H9 (cell line): ENCODE measurements at regions not wholly inside any gene's neighbourhood (a gene's known extent, or its start where the extent isn't known, plus 50 kb on each side); places are given as distances from the start of the nearest gene placed in this dataset.

Source experiments
- DNase-seq: peaks from one replicate; pipeline ENCODE4 v3.0.0-alpha.2; 2017
- H2AFZ ChIP-seq: one replicate; pipeline ENCODE4 v1.6.1; 2013; ENCODE audit warnings: mild to moderate bottlenecking, low read length, control low read depth, moderate library complexity
- H2AK5ac ChIP-seq: 2 replicates; pipeline ENCODE4 v1.6.1; 2013; ENCODE audit warnings: low read length, control low read depth, mixed read lengths; ENCODE audit not compliant: insufficient read length
- H2BK120ac ChIP-seq: one replicate; pipeline ENCODE4 v1.6.1; 2013; ENCODE audit warnings: low read depth, mild to moderate bottlenecking, low read length, control low read depth, inconsistent platforms; ENCODE audit not compliant: poor library complexity, severe bottlenecking
- H2BK12ac ChIP-seq: 2 replicates; pipeline ENCODE4 v1.6.1; 2013; ENCODE audit warnings: low read length, control low read depth, mixed read lengths, low read depth; ENCODE audit not compliant: insufficient read length
- H2BK15ac ChIP-seq: 2 replicates; pipeline ENCODE4 v1.6.1; 2013; ENCODE audit warnings: low read depth, low read length, control low read depth
- H2BK20ac ChIP-seq: one replicate; pipeline ENCODE4 v1.6.1; 2013; ENCODE audit warnings: low read depth, mild to moderate bottlenecking, low read length, control low read depth, inconsistent platforms; ENCODE audit not compliant: poor library complexity, severe bottlenecking
- H2BK5ac ChIP-seq: 2 replicates; pipeline ENCODE4 v1.6.1; 2013; ENCODE audit warnings: low read length, control low read depth, mixed read lengths; ENCODE audit not compliant: insufficient read length
- H3K14ac ChIP-seq: 2 replicates; pipeline ENCODE4 v1.6.1; 2013; ENCODE audit warnings: low read length, control low read depth; ENCODE audit not compliant: insufficient read depth
- H3K18ac ChIP-seq: 2 replicates; pipeline ENCODE4 v1.6.1; 2013; ENCODE audit warnings: low read depth, mild to moderate bottlenecking, mixed read lengths, low read length, control low read depth; ENCODE audit not compliant: insufficient read length
- H3K23ac ChIP-seq: 2 replicates; pipeline ENCODE4 v1.6.1; 2013; ENCODE audit warnings: low read length, control low read depth, mixed read lengths, low read depth; ENCODE audit not compliant: insufficient read length
- H3K23me2 ChIP-seq: 2 replicates; pipeline ENCODE4 v1.6.1; 2013; ENCODE audit warnings: low read depth, mild to moderate bottlenecking, mixed read lengths, low read length, control low read depth; ENCODE audit not compliant: insufficient read length, poor library complexity, severe bottlenecking
- H3K27ac ChIP-seq: 2 replicates; pipeline ENCODE4 v1.5.1; 2013; ENCODE audit warnings: low read length, control low read depth, mixed read lengths, low read depth; ENCODE audit not compliant: insufficient read length
- H3K27me3 ChIP-seq: 2 replicates; pipeline ENCODE4 v1.6.1; 2013; ENCODE audit warnings: low read length, control low read depth, inconsistent platforms; ENCODE audit not compliant: insufficient read depth
- H3K4ac ChIP-seq: 2 replicates; pipeline ENCODE4 v1.6.1; 2013; ENCODE audit warnings: low read depth, mild to moderate bottlenecking, control low read depth, inconsistent platforms, low read length, moderate library complexity
- H3K4me1 ChIP-seq: 2 replicates; pipeline ENCODE4 v1.6.1; 2013; ENCODE audit warnings: low read length, control low read depth, inconsistent platforms; ENCODE audit not compliant: insufficient read depth
- H3K4me2 ChIP-seq: 2 replicates; pipeline ENCODE4 v1.6.1; 2013; ENCODE audit warnings: low read length, control low read depth, mixed read lengths; ENCODE audit not compliant: insufficient read length, insufficient read depth
- H3K56ac ChIP-seq: 2 replicates; pipeline ENCODE4 v1.6.1; 2013; ENCODE audit warnings: low read depth, mild to moderate bottlenecking, mixed read lengths, low read length, control low read depth; ENCODE audit not compliant: insufficient read length
- H3K79me1 ChIP-seq: 2 replicates; pipeline ENCODE4 v1.6.1; 2013; ENCODE audit warnings: low read depth, mild to moderate bottlenecking, moderate library complexity, low read length, control low read depth, inconsistent platforms; ENCODE audit not compliant: insufficient read depth, poor library complexity, severe bottlenecking
- H3K79me2 ChIP-seq: 2 replicates; pipeline ENCODE4 v1.6.1; 2013; ENCODE audit warnings: low read length, control low read depth, inconsistent platforms; ENCODE audit not compliant: insufficient read depth
- H3K9ac ChIP-seq: 2 replicates; pipeline ENCODE4 v1.6.1; 2013; ENCODE audit warnings: low read length, control low read depth, mixed read lengths; ENCODE audit not compliant: insufficient read length; ENCODE audit errors: extremely low read depth
- H3K9me3 ChIP-seq: one replicate; pipeline ENCODE4 v1.6.1; 2013; ENCODE audit warnings: low read depth, low read length, inconsistent platforms; ENCODE audit not compliant: control insufficient read depth
- H3T11ph ChIP-seq: one replicate; pipeline ENCODE4 v1.6.1; 2013; ENCODE audit warnings: mild to moderate bottlenecking, low read length, control low read depth, inconsistent platforms
- H4K20me1 ChIP-seq: one replicate; pipeline ENCODE4 v1.6.1; 2013; ENCODE audit not compliant: control insufficient read depth, insufficient read length, insufficient read depth
- H4K5ac ChIP-seq: 2 replicates; pipeline ENCODE4 v1.6.1; 2013; ENCODE audit warnings: low read depth, mild to moderate bottlenecking, mixed read lengths, low read length, control low read depth; ENCODE audit not compliant: insufficient read length
- H4K8ac ChIP-seq: replicated peaks from 2 replicates; pipeline ENCODE4 v1.6.1; 2013; ENCODE audit warnings: low read length, control low read depth, mixed read lengths, low read depth; ENCODE audit not compliant: insufficient read length
- H4K91ac ChIP-seq: 2 replicates; pipeline ENCODE4 v1.6.1; 2013; ENCODE audit warnings: low read depth, mild to moderate bottlenecking, moderate library complexity, mixed read lengths, low read length, control low read depth; ENCODE audit not compliant: insufficient read length
- H3K27ac Mint-ChIP-seq, 3 experiments: 2 replicates in 2 of 3; 3 replicates in 1 of 3; pipeline ENCODE4 v1.8.0; 2020 to 2021; ENCODE audit warnings: mixed read lengths in 3 of 3, mild to moderate bottlenecking in 1 of 3, moderate library complexity in 1 of 3
- H3K27me3 Mint-ChIP-seq: 2 replicates; pipeline ENCODE4 v1.8.0; 2021; ENCODE audit warnings: low read depth, mild to moderate bottlenecking, moderate library complexity, mixed read lengths
- H3K36me3 Mint-ChIP-seq, 3 experiments: 2 replicates in 2 of 3; 3 replicates in 1 of 3; pipeline ENCODE4 v1.8.0; 2020 to 2021; ENCODE audit warnings: low read depth in 3 of 3, mixed read lengths in 3 of 3; ENCODE audit not compliant: insufficient read depth in 1 of 3
- H3K4me1 Mint-ChIP-seq, 2 experiments: 2 replicates each; pipeline ENCODE4 v1.8.0; 2020; ENCODE audit warnings: mixed read lengths in 2 of 2
- H3K4me3 Mint-ChIP-seq, 2 experiments: 2 replicates in 1 of 2; 3 replicates in 1 of 2; pipeline ENCODE4 v1.8.0; 2020 to 2021; ENCODE audit warnings: mild to moderate bottlenecking in 2 of 2, mixed read lengths in 2 of 2, moderate library complexity in 1 of 2
- H3K9me3 Mint-ChIP-seq, 2 experiments: 2 replicates in 1 of 2; 3 replicates in 1 of 2; pipeline ENCODE4 v1.8.0; 2020; ENCODE audit warnings: mild to moderate bottlenecking in 2 of 2, mixed read lengths in 2 of 2, moderate library complexity in 1 of 2
- TF ChIP-seq, protein P1 (sequence below): fragments of 200-600 bp; sonication (generic); conservative IDR thresholded peaks from 3 replicates; pipeline ENCODE4 v1.8.0; 2021; ENCODE audit warnings: antibody characterized with exemption, mild to moderate bottlenecking

- no peak overlapping the region for H3K4ac ChIP-seq
- no peaks in the 10 kb centered on the region for H3K4me1 ChIP-seq
- H4K5ac ChIP-seq: no peak overlapping the region
- no peak overlapping the region for H3K27ac ChIP-seq
- H3K14ac ChIP-seq: no peak overlapping the region
- DNase-seq: no peak
- no peaks in the 10 kb centered on the region for H3K79me2 ChIP-seq
- H2BK20ac ChIP-seq: no peak overlapping the region
- peaks cover under 1% of the 10 kb centered on the region for H3K9me3 ChIP-seq
- no peak overlapping the region for H4K91ac ChIP-seq
- H2AFZ ChIP-seq: no peak overlapping the region
- no peaks in the 10 kb centered on the region; the same call in 1 of the 2 replicates for H3K27me3 Mint-ChIP-seq
- H3K27me3 ChIP-seq: no peaks in the 10 kb centered on the region
- peaks cover 9 to 39% (median 26%) of the 10 kb centered on the region in 3 experiments for H3K36me3 Mint-ChIP-seq
- H3K4me2 ChIP-seq: no peak overlapping the region
- no peak overlapping the region for H3K56ac ChIP-seq
- H3T11ph ChIP-seq: no peak overlapping the region
- H3K23ac ChIP-seq: no peak overlapping the region
- no peak overlapping the region for H3K27ac Mint-ChIP-seq
- TF ChIP-seq, protein P1, sequence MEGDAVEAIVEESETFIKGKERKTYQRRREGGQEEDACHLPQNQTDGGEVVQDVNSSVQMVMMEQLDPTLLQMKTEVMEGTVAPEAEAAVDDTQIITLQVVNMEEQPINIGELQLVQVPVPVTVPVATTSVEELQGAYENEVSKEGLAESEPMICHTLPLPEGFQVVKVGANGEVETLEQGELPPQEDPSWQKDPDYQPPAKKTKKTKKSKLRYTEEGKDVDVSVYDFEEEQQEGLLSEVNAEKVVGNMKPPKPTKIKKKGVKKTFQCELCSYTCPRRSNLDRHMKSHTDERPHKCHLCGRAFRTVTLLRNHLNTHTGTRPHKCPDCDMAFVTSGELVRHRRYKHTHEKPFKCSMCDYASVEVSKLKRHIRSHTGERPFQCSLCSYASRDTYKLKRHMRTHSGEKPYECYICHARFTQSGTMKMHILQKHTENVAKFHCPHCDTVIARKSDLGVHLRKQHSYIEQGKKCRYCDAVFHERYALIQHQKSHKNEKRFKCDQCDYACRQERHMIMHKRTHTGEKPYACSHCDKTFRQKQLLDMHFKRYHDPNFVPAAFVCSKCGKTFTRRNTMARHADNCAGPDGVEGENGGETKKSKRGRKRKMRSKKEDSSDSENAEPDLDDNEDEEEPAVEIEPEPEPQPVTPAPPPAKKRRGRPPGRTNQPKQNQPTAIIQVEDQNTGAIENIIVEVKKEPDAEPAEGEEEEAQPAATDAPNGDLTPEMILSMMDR: no peak
- H2BK12ac ChIP-seq: no peak overlapping the region
- H2AK5ac ChIP-seq: no peak overlapping the region
- no peak overlapping the region for H3K18ac ChIP-seq
- peaks cover 8 to 13% of the 10 kb centered on the region in 2 experiments for H3K9me3 Mint-ChIP-seq
- H3K23me2 ChIP-seq: no peaks in the 10 kb centered on the region
- H4K8ac ChIP-seq: no peak overlapping the region
- H3K4me1 Mint-ChIP-seq: peaks cover 3 to 6% of the 10 kb centered on the region in 2 experiments
- H3K79me1 ChIP-seq: no peaks in the 10 kb centered on the region
- no peaks in the 10 kb centered on the region for H4K20me1 ChIP-seq
- H3K4me3 Mint-ChIP-seq: no peak overlapping the region
- no peak overlapping the region for H2BK5ac ChIP-seq
- no peak overlapping the region for H3K9ac ChIP-seq
- H2BK15ac ChIP-seq: no peak overlapping the region
- no peak overlapping the region for H2BK120ac ChIP-seq
These were observed 632.0 kb upstream of the PIK3C3 start for GRCh38 chr18:41323044-41323443.
